Esophagus squamous epithelium (tissue), 5 donors: ENCODE measurements at regions not wholly inside any gene's neighbourhood (a gene's known extent, or its start where the extent isn't known, plus 50 kb on each side); places are given as distances from the start of the nearest gene placed in this dataset.

Experiments used
- DNase-seq: peaks from one replicate; lab custom pipeline; 2025; lab: John Stamatoyannopoulos, UW
- H3K27ac ChIP-seq, 4 donors: fragments of 200-600 bp; sonication (generic); one replicate each; pipeline ENCODE4 v1.5.1; 2016 to 2019; ENCODE audit warnings: mild to moderate bottlenecking in 1 of 4
- H3K27me3 ChIP-seq, 4 donors: fragments of 200-600 bp; sonication (generic); 1 replicate in 3 of 4; 2 replicates in 1 of 4; pipeline versions ENCODE4 v1.5.1 to v1.6.0; 2017 to 2021; ENCODE audit warnings: antibody characterized with exemption in 1 of 4
- H3K36me3 ChIP-seq, 3 donors: fragments of 200-600 bp; sonication (generic); one replicate each; pipeline ENCODE4 v1.5.1; 2016 to 2019
- H3K4me1 ChIP-seq, 3 donors: fragments of 200-600 bp; sonication (generic); one replicate each; pipeline ENCODE4 v1.5.1; 2017 to 2019
- H3K4me3 ChIP-seq, 4 donors: fragments of 200-600 bp; sonication (generic); 1 replicate in 3 of 4; 2 replicates in 1 of 4; pipeline ENCODE4 v1.5.1; 2016 to 2019; ENCODE audit warnings: mild to moderate bottlenecking in 2 of 4, moderate library complexity in 1 of 4
- H3K9me3 ChIP-seq, 3 donors: fragments of 200-600 bp; sonication (generic); one replicate each; pipeline ENCODE4 v1.5.1; 2016 to 2019
- POLR2A ChIP-seq, 4 donors: fragments of 450-650 bp; IDR thresholded peaks; one replicate each; pipeline ENCODE4 v1.6.1; 2017; ENCODE audit warnings: antibody characterized with exemption in 4 of 4, mild to moderate bottlenecking in 4 of 4, moderate library complexity in 3 of 4
- WGBS, 2 donors: methylation state at CpG; one replicate each; pipeline ENCODE4 v1.1.5; 2018; 5-methylcytosine and 5-hydroxymethylcytosine counted together
- intact Hi-C: fragments of 100-400 bp; cut with DNase I; formaldehyde crosslinking; loops from one replicate; pipeline ENCODE4 v1.15.0; 2022
- TF ChIP-seq, protein P1 (sequence below), 6 experiments: fragments of 450-650 bp in 4 of 6; fragments of 200-600 bp in 2 of 6; sonication (generic) in 2 of 6; IDR thresholded peaks; one replicate each; pipeline ENCODE4 v1.5.1; 2016 to 2019; ENCODE audit warnings: antibody characterized with exemption in 6 of 6, mild to moderate bottlenecking in 4 of 6, moderate library complexity in 4 of 6
- donor health status: DM: yes; HTN: yes; CAD: no.

DNA sequence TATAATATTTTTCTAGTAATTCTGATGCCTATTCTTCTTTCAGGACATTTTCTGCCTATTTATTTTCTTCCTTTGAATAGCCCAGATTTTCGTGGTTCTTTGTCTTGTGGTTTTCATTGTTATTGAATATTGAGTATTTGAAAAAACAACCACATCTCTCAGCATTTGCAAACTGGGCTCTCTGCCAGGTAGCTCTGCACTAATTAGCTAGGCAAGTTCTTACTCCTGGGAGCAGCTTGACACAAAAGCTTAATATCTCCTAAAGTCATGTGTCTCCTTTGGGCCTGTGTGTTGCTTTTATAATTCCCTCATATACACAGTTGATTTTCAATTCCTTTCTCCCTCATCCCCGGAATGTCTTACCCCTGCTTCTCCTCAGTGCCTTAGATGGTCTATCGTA, 413.5 kb upstream of the GRIA3 start:
- Histone ChIP-seq H3K4me1 (no peaks in the 10 kb centered on the region), H3K27me3 (no peaks in the 10 kb centered on the region), H3K4me3 (no peak overlapping the region), H3K9me3 (no peaks in the 10 kb centered on the region), H3K36me3 (no peaks in the 10 kb centered on the region), H3K27ac (no peak overlapping the region)
- 38 to 48% methylated on average over 3 of the region's 3 CpGs for whole genome bisulfite sequencing, 2 donors
- DNase-seq = no peak
- TF ChIP-seq POLR2A (IDR thresholded peaks at IDR 0.05) = no peak
- TF ChIP-seq, protein P1, sequence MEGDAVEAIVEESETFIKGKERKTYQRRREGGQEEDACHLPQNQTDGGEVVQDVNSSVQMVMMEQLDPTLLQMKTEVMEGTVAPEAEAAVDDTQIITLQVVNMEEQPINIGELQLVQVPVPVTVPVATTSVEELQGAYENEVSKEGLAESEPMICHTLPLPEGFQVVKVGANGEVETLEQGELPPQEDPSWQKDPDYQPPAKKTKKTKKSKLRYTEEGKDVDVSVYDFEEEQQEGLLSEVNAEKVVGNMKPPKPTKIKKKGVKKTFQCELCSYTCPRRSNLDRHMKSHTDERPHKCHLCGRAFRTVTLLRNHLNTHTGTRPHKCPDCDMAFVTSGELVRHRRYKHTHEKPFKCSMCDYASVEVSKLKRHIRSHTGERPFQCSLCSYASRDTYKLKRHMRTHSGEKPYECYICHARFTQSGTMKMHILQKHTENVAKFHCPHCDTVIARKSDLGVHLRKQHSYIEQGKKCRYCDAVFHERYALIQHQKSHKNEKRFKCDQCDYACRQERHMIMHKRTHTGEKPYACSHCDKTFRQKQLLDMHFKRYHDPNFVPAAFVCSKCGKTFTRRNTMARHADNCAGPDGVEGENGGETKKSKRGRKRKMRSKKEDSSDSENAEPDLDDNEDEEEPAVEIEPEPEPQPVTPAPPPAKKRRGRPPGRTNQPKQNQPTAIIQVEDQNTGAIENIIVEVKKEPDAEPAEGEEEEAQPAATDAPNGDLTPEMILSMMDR (IDR thresholded peaks at IDR 0.05) = no peak
- intact Hi-C loops = no loop called here

- no peak for TF ChIP-seq POLR2A (IDR thresholded peaks at IDR 0.05)
- TF ChIP-seq, protein P1 (IDR thresholded peaks at IDR 0.05) = no peak
- no peak overlapping the region for H3K27ac ChIP-seq
- H3K36me3 ChIP-seq = no peaks in the 10 kb centered on the region
- intact Hi-C loops = no loop called here
- 59 to 79% methylated on average over 4 of the region's 4 CpGs for WGBS, 2 donors
- DNase-seq = no peak
- no peaks in the 10 kb centered on the region for H3K9me3 ChIP-seq
- H3K4me3 ChIP-seq = no peak overlapping the region
- H3K27me3 ChIP-seq = no peaks in the 10 kb centered on the region
- H3K4me1 ChIP-seq = no peaks in the 10 kb centered on the region
These were observed 412.1 kb upstream of the GRIA3 start for GRCh38 chrX:122771933-122772332.

GRCh38 chrX:122777766-122778165, 406.3 kb upstream of the GRIA3 start:
- Histone ChIP-seq H3K27ac (no peak overlapping the region), H3K4me1 (no peaks in the 10 kb centered on the region), H3K36me3 (no peaks in the 10 kb centered on the region), H3K9me3 (no peaks in the 10 kb centered on the region), H3K4me3 (no peak overlapping the region), H3K27me3 (no peaks in the 10 kb centered on the region)
- intact Hi-C loops = no loop called here
- WGBS, 2 donors = 49 to 50% methylated on average over 3 of the region's 3 CpGs
- DNase-seq = no peak
- no peak for TF ChIP-seq POLR2A (IDR thresholded peaks at IDR 0.05)
- TF ChIP-seq, protein P1 (IDR thresholded peaks at IDR 0.05) = peak in 1 of 6 experiments; percentile 23

- Histone ChIP-seq H3K4me3 (no peak overlapping the region), H3K27me3 (no peaks in the 10 kb centered on the region), H3K4me1 (no peaks in the 10 kb centered on the region), H3K36me3 (no peaks in the 10 kb centered on the region), H3K27ac (no peak overlapping the region), H3K9me3 (no peaks in the 10 kb centered on the region)
- WGBS, 2 donors = 43 to 69% methylated on average over 2 of the region's 2 CpGs
- intact Hi-C loops = no loop called here
- TF ChIP-seq, protein P1 (IDR thresholded peaks at IDR 0.05) = no peak
- TF ChIP-seq POLR2A (IDR thresholded peaks at IDR 0.05) = no peak
- no peak for DNase-seq
These were observed 400.2 kb upstream of the GRIA3 start for GRCh38 chrX:122783918-122784317.

GRCh38 chrX:122787231-122787630, 396.8 kb upstream of the GRIA3 start:
- Histone ChIP-seq H3K27ac (no peak overlapping the region), H3K27me3 (no peaks in the 10 kb centered on the region), H3K4me3 (no peak overlapping the region), H3K4me1 (no peaks in the 10 kb centered on the region), H3K36me3 (no peaks in the 10 kb centered on the region), H3K9me3 (no peaks in the 10 kb centered on the region)
- TF ChIP-seq, protein P1 (IDR thresholded peaks at IDR 0.05) = no peak
- TF ChIP-seq POLR2A (IDR thresholded peaks at IDR 0.05) = no peak
- intact Hi-C loops = no loop called here
- WGBS, 2 donors = 52 to 61% methylated on average over 3 of the region's 3 CpGs
- no peak for DNase-seq
